Retinal pigment epithelial cell (primary cell): ENCODE measurements at regions not wholly inside any gene's neighbourhood (a gene's known extent, or its start where the extent isn't known, plus 50 kb on each side); places are given as distances from the start of the nearest gene placed in this dataset.
"Not testable (repeated sequence)": the region's sequence is repeated elsewhere in the genome, so short reads cannot be mapped to it uniquely, and the experiment has no call there.

Experiments
- DNase-seq: peaks from one replicate; pipeline ENCODE4 v3.0.0-alpha.2; 2010; ENCODE audit warnings: low read depth
- H3K4me3 ChIP-seq: 2 replicates; pipeline ENCODE4 v1.5.1; 2011; ENCODE audit warnings: mild to moderate bottlenecking, low read length, control low read depth, moderate library complexity
- CTCF ChIP-seq: conservative IDR thresholded peaks from 2 replicates; pipeline ENCODE4 v1.5.1; 2011; ENCODE audit warnings: low read depth, low read length, control low read depth, inconsistent platforms

- H3K4me3 ChIP-seq = no peak overlapping the region
- no peak for DNase-seq
- TF ChIP-seq CTCF = no peak
These were observed 78.7 kb downstream of the PABPC4L start for GRCh38 chr4:134122903-134123302.

- TF ChIP-seq CTCF = no peak
- H3K4me3 ChIP-seq = no peak overlapping the region
- no peak for DNase-seq
These were observed 84.0 kb downstream of the PABPC4L start for GRCh38 chr4:134117392-134118183.

- no peak for TF ChIP-seq CTCF
- H3K4me3 ChIP-seq = no peak overlapping the region
- DNase-seq = no peak
These were observed 111.7 kb downstream of the PABPC4L start for GRCh38 chr4:134089885-134090284.

- no peak overlapping the region for H3K4me3 ChIP-seq
- no peak for DNase-seq
- no peak for TF ChIP-seq CTCF
These were observed 116.1 kb downstream of the PABPC4L start for GRCh38 chr4:134085496-134085895.

GRCh38 chr4:134079085-134079484 lies 122.5 kb downstream of the PABPC4L start:
- DNase-seq, H3K4me3 ChIP-seq: not testable (repeated sequence)

- TF ChIP-seq CTCF = no peak
- no peak for DNase-seq
- H3K4me3 ChIP-seq = no peak overlapping the region
These were observed 123.2 kb downstream of the PABPC4L start for GRCh38 chr4:134078230-134078914.

- H3K4me3 ChIP-seq = no peak overlapping the region
- DNase-seq = no peak
- no peak for TF ChIP-seq CTCF
These were observed 127.9 kb downstream of the PABPC4L start for GRCh38 chr4:134073711-134074110.
